PC-3 (cell line): ENCODE measurements at regions not wholly inside any gene's neighbourhood (a gene's known extent, or its start where the extent isn't known, plus 50 kb on each side); places are given as distances from the start of the nearest gene placed in this dataset.

Experiments
- CTCF ChIP-seq: fragments of 300-600 bp; sonication (generic); conservative IDR thresholded peaks from 2 replicates; pipeline ENCODE4 v1.5.1; 2017; ENCODE audit warnings: antibody characterized with exemption, low read depth, mild to moderate bottlenecking, low read length
- EZH2phosphoT487 ChIP-seq: fragments of 300-600 bp; sonication (generic); IDR thresholded peaks from 2 replicates; pipeline ENCODE4 v1.6.1; 2018; ENCODE audit warnings: mild to moderate bottlenecking, antibody characterized with exemption, low read length, borderline replicate concordance

- no peak for TF ChIP-seq CTCF
- TF ChIP-seq EZH2phosphoT487, result no peak
These were observed 223.2 kb upstream of the TEX13C start for GRCh38 chrX:125096469-125096868.
